ENCODE measurements at regions not wholly inside any gene's neighbourhood (a gene's known extent, or its start where the extent isn't known, plus 50 kb on each side); places are given as distances from the start of the nearest gene placed in this dataset.

GRCh38 chr20:11718474-11719094 lies 199.1 kb upstream of the BTBD3 start:
- intact Hi-C loops (cut with DNase I): no loop called here
- H3K9me3 ChIP-seq: no peaks in the 10 kb centered on the region
- no peak for DNase-seq
- no peaks in the 10 kb centered on the region for H3K36me3 ChIP-seq
- peaks cover 0 to 24% (median 3%) of the 10 kb centered on the region in 4 donors for H3K4me1 ChIP-seq
- WGBS, 2 donors: 70 to 90% methylated on average over 1 of the region's 1 CpG
- TF ChIP-seq POLR2AphosphoS5 (IDR thresholded peaks at IDR 0.05): no peak
- TF ChIP-seq EP300 (IDR thresholded peaks at IDR 0.05): no peak
- no peak for TF ChIP-seq POLR2A (IDR thresholded peaks at IDR 0.05)
- no peak for TF ChIP-seq CTCF (IDR thresholded peaks at IDR 0.05)
- no peaks in the 10 kb centered on the region for H3K27me3 ChIP-seq
- H3K4me3 ChIP-seq: no peak overlapping the region
- no peak overlapping the region for H3K27ac ChIP-seq

GRCh38 chr20:11719153-11719552 lies 198.5 kb upstream of the BTBD3 start:
- no peak for DNase-seq
- 62 to 86% methylated on average over 4 of the region's 4 CpGs for WGBS, 2 donors
- intact Hi-C loops (cut with DNase I): no loop called here
- Histone ChIP-seq H3K4me1 (peaks cover 0 to 21% (median 3%) of the 10 kb centered on the region in 4 donors), H3K4me3 (no peak overlapping the region), H3K27ac (no peak overlapping the region), H3K36me3 (no peaks in the 10 kb centered on the region), H3K27me3 (no peaks in the 10 kb centered on the region), H3K9me3 (no peaks in the 10 kb centered on the region)
- TF ChIP-seq EP300 (IDR thresholded peaks at IDR 0.05) (no peak), POLR2A (IDR thresholded peaks at IDR 0.05) (no peak), POLR2AphosphoS5 (IDR thresholded peaks at IDR 0.05) (no peak), CTCF (IDR thresholded peaks at IDR 0.05) (no peak)

- TF ChIP-seq POLR2AphosphoS5 (IDR thresholded peaks at IDR 0.05) (no peak), EP300 (IDR thresholded peaks at IDR 0.05) (no peak), CTCF (IDR thresholded peaks at IDR 0.05) (no peak), POLR2A (IDR thresholded peaks at IDR 0.05) (no peak)
- Histone ChIP-seq H3K27ac (no peak overlapping the region), H3K27me3 (no peaks in the 10 kb centered on the region), H3K9me3 (no peaks in the 10 kb centered on the region), H3K36me3 (no peaks in the 10 kb centered on the region), H3K4me1 (peaks cover 0 to 5% (median 0%) of the 10 kb centered on the region in 4 donors), H3K4me3 (no peak overlapping the region)
- WGBS, 2 donors: 53 to 78% methylated on average over 2 of the region's 2 CpGs
- intact Hi-C loops (cut with DNase I): no loop called here
- DNase-seq: no peak
These were observed 196.3 kb upstream of the BTBD3 start for GRCh38 chr20:11721411-11721810.

GRCh38 chr20:11724097-11724496 lies 193.6 kb upstream of the BTBD3 start:
- no peak for DNase-seq
- no peaks in the 10 kb centered on the region for H3K27me3 ChIP-seq
- intact Hi-C loops (cut with DNase I): no loop called here
- WGBS, 2 donors: 63 to 83% methylated on average over 3 of the region's 3 CpGs
- TF ChIP-seq CTCF (IDR thresholded peaks at IDR 0.05) (no peak), POLR2A (IDR thresholded peaks at IDR 0.05) (no peak), EP300 (IDR thresholded peaks at IDR 0.05) (no peak), POLR2AphosphoS5 (IDR thresholded peaks at IDR 0.05) (no peak)
- no peak overlapping the region for H3K4me3 ChIP-seq
- no peaks in the 10 kb centered on the region for H3K4me1 ChIP-seq
- no peaks in the 10 kb centered on the region for H3K36me3 ChIP-seq
- no peaks in the 10 kb centered on the region for H3K9me3 ChIP-seq
- no peak overlapping the region for H3K27ac ChIP-seq

GRCh38 chr20:11726026-11726425 lies 191.7 kb upstream of the BTBD3 start:
- no peak for DNase-seq
- 39 to 46% methylated on average over 3 of the region's 3 CpGs for WGBS, 2 donors
- no peaks in the 10 kb centered on the region for H3K27me3 ChIP-seq

More at GRCh38 chr20:11726026-11726425, 191.7 kb upstream of the BTBD3 start:
- intact Hi-C loops (cut with DNase I): no loop called here
- Histone ChIP-seq H3K4me1 (no peaks in the 10 kb centered on the region), H3K27ac (no peak overlapping the region), H3K4me3 (no peak overlapping the region), H3K9me3 (no peaks in the 10 kb centered on the region), H3K36me3 (no peaks in the 10 kb centered on the region)
- TF ChIP-seq POLR2A (IDR thresholded peaks at IDR 0.05) (no peak), POLR2AphosphoS5 (IDR thresholded peaks at IDR 0.05) (no peak), CTCF (IDR thresholded peaks at IDR 0.05) (no peak), EP300 (IDR thresholded peaks at IDR 0.05) (no peak)

Data from sigmoid colon (tissue), 6 donors.